LNCaP clone FGC (cell line): ENCODE measurements at regions not wholly inside any gene's neighbourhood (a gene's known extent, or its start where the extent isn't known, plus 50 kb on each side); places are given as distances from the start of the nearest gene placed in this dataset.

Experiments used
- DNase-seq: peaks from one replicate; pipeline ENCODE4 v3.0.0-alpha.2; 2011; ENCODE audit warnings: low read depth
- H3K4me3 ChIP-seq: 2 replicates; pipeline ENCODE4 v1.5.1; 2011; ENCODE audit warnings: mild to moderate bottlenecking, low read depth, low read length, control low read depth
- TF ChIP-seq, protein P1 (sequence below): IDR thresholded peaks from 2 replicates; pipeline ENCODE4 v1.5.1; 2012; ENCODE audit warnings: mild to moderate bottlenecking; ENCODE audit not compliant: control insufficient read depth, insufficient read depth; ENCODE audit errors: extremely low read depth

DNA sequence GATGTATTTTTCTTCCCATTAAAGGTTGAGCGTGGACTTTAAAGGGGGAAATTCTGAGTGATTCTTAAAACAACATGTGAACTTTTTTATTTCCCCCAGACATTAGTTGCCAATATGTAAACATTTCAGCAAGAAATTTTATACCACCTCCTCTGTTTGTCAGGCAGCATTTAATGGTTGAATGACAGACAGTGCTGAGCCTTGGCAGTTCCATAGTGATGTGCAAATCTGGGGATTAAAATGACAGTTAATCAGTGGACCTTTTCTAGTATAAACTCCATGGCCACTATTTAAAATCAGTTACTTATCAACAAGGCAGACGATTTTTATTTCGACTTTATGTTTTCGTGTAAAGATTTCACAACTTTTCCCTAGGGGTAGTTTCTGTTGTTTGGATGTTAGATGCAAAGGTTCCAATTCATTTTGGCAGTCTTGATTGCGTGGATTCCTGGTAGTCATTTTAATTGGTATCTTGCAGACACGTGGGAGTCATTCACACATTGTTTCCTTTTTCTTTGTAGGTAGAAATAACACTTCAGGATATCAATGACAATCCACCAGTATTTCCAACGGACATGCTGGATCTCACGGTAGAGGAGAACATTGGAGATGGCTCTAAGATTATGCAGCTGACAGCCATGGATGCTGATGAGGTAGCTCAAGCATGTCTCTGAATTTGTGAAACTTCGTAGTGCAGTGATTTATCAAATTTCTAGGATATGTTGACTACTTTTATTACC is 83.7 kb downstream of the FAT4 start:
- TF ChIP-seq, protein P1, sequence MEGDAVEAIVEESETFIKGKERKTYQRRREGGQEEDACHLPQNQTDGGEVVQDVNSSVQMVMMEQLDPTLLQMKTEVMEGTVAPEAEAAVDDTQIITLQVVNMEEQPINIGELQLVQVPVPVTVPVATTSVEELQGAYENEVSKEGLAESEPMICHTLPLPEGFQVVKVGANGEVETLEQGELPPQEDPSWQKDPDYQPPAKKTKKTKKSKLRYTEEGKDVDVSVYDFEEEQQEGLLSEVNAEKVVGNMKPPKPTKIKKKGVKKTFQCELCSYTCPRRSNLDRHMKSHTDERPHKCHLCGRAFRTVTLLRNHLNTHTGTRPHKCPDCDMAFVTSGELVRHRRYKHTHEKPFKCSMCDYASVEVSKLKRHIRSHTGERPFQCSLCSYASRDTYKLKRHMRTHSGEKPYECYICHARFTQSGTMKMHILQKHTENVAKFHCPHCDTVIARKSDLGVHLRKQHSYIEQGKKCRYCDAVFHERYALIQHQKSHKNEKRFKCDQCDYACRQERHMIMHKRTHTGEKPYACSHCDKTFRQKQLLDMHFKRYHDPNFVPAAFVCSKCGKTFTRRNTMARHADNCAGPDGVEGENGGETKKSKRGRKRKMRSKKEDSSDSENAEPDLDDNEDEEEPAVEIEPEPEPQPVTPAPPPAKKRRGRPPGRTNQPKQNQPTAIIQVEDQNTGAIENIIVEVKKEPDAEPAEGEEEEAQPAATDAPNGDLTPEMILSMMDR = no peak
- DNase-seq = no peak
- no peak overlapping the region for H3K4me3 ChIP-seq

DNA sequence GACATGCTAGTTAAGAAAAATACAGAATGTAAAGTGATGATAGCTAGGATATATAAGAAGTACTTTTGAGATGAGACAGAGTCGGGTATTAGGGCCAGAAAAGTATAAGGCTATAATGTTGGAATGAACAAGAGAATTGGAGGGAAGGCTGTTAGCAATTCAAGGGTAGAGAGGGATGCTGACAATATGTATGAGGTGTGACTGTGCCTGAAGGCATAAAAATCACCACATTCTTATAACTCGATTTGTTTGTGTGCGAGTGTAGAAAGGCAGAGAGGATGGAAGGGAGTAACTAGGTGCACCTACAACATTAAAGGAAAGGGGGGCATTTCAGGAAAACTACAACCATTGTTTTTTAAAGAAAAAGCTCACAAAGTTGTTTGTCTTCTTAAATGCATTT is 86.0 kb downstream of the FAT4 start:
- TF ChIP-seq, protein P1 = no peak
- no peak for DNase-seq
- H3K4me3 ChIP-seq = no peak overlapping the region

DNA sequence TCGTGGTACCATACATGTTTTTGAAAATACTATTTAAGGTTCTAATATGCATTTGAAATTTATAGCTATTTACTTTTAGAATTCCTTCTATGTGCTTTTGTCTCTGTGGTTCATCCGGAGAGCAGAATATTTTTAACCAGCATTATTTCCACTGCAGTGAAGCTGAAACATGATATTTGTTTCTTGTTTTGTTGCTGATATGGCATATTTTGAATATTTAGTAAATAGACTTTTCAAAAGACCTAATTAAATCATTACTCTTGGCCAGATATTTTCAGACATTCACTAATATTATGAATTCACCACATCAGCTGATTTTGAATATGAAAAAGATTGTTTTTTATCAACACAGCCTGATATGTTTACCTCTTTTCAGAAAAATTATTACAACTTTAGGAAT is 87.0 kb downstream of the FAT4 start:
- no peak for DNase-seq
- TF ChIP-seq, protein P1 = no peak
- H3K4me3 ChIP-seq = no peak overlapping the region

DNA sequence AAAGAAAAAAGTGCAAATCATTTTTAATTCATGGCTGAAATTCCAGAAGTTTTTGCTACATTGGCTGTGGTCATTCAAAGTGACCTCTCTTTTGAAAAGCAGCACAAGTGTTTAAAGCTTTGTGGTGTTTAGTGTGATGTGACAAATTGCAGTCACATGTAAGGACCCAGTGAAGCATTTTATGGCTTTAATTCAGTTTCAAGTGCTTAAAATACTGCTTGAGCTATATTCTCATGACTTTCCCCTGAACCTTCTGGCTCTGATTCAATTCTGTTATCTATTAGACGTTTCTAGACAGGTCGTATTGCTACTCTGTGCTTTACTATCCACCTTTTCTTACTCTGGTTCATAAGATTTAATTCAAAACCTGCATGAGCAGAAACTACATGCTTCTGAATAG is 105.8 kb downstream of the FAT4 start:
- no peak overlapping the region for H3K4me3 ChIP-seq
- no peak for DNase-seq
- TF ChIP-seq, protein P1 = no peak

DNA sequence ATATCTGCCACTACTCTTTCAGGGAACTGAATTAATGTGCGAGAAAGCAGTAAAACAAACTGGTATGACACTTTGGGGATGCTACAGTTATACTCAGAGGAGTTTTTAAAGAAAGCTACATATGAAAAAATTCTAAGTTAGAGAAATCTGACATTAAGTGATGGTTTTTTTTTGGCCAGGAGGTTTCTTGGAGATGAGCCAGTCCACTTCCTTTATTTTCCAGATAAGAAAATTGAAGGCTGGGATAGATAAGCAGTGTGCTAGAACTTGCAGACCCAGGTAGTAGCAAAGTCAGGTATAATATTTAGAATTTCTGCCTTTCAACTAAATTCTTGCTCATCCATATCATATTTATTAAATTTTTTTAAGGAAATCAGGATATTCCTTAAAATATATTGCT is 106.8 kb downstream of the FAT4 start:
- DNase-seq = no peak
- TF ChIP-seq, protein P1 = no peak
- H3K4me3 ChIP-seq = no peak overlapping the region

DNA sequence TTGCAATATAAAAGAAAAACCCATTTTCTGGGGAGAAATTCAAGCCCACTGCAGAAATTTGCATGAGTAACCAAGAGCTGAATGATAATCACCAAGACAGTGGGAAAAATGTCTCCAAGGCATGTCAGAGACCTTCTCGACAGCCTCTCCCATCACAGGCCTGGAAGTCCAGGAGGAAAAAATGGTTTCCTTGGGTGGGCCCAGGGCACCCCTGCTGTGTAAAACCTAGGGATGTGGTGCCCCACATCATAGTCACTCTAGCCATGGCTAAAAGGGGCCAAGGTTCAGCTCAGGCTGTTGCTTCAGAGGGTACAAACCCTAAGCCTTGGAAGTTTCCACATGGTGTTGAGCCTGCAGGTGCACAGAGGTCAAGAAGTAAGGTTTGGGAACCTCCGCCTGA is 108.4 kb downstream of the FAT4 start:
- no peak overlapping the region for H3K4me3 ChIP-seq
- DNase-seq = no peak
- TF ChIP-seq, protein P1 = no peak

DNA sequence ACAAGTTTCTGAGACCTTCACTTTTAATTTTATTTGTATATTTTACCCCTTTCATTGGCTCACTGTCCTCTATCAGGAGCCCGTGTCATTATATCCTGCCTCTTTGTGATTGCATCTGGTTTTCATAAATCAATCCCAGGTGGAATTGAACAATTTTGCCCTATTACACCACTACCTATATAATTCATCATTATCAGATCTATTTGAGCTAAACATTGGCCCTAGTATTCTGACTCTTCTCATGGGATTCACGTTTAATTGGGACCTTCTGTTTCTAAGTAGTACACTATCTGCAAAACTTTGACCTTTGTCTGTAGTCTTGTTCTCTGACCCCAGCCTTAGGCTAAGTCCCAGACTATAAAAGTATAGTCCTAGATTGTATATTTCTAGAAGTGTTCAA is 114.1 kb downstream of the FAT4 start:
- no peak overlapping the region for H3K4me3 ChIP-seq
- no peak for DNase-seq
- TF ChIP-seq, protein P1 = no peak
